HepG2 (cell line): ENCODE measurements at regions not wholly inside any gene's neighbourhood (a gene's known extent, or its start where the extent isn't known, plus 50 kb on each side); places are given as distances from the start of the nearest gene placed in this dataset.

ENCODE experiments used
- ATAC-seq: fragments of 200-7000 bp; cut with Tn5 transposase; 3 replicates; pipeline ENCODE4 v1.9.1; 2020; ENCODE audit warnings: mild to moderate bottlenecking, moderate library complexity
- BruUV-seq: library from RNA; stranded (reverse); fragments of 400-500 nt; replicated peaks from 2 replicates; lab custom pipeline; 2021; lab: Mats Ljungman, UMichigan
- CTCF ChIA-PET: fragments of 300-600 bp; formaldehyde crosslinking; extraction: SDS; loops from one replicate; lab custom pipeline; 2021; ENCODE audit warnings: low total read pairs, inconsistent platforms, low intra/inter-chr PET ratio; lab: Yijun Ruan, JAX
- POLR2A ChIA-PET: fragments of 350-600 bp; sonication (Branson Sonifier 250); formaldehyde crosslinking; loops from one replicate; lab custom pipeline; 2020; ENCODE audit warnings: antibody characterized with exemption, inconsistent platforms; lab: Yijun Ruan, JAX
- DNase-seq: peaks from one replicate; pipeline ENCODE4 v3.0.0-alpha.2; 2015; ENCODE audit warnings: low spot score
- FAIRE-seq: peaks from 3 replicates; lab custom pipeline; 2011; peaks lifted over from hg19 to GRCh38; lab: Jason Lieb, UNC
- H2AFZ ChIP-seq: one replicate; pipeline ENCODE4 v1.6.1; 2011; ENCODE audit warnings: low read length, inconsistent platforms
- H3K27ac ChIP-seq: fragments of 300-600 bp; 3 replicates; pipeline ENCODE4 v1.8.0; 2011; ENCODE audit warnings: mixed run types, mild to moderate bottlenecking, mixed read lengths, low read length, inconsistent platforms; ENCODE audit not compliant: insufficient read depth; ENCODE audit errors: extremely low read length
- H3K27me3 ChIP-seq, 2 experiments: fragments of 200-600 bp in 1 of 2; 2 replicates in 1 of 2; 3 replicates in 1 of 2; pipeline versions ENCODE4 v1.6.0 to v1.8.0; 2011; ENCODE audit warnings: low read length in 2 of 2, mild to moderate bottlenecking in 2 of 2, moderate library complexity in 2 of 2, inconsistent platforms in 1 of 2; ENCODE audit not compliant: insufficient read depth in 2 of 2, control insufficient read depth in 1 of 2
- H3K36me3 ChIP-seq, 2 experiments: fragments of 200-600 bp in 1 of 2; replicated peaks in 1 of 2; 2 replicates in 1 of 2; 3 replicates in 1 of 2; pipeline versions ENCODE4 v1.5.1 to v1.8.0; 2011; ENCODE audit warnings: low read length in 2 of 2, inconsistent platforms in 1 of 2; ENCODE audit not compliant: insufficient read depth in 2 of 2, control insufficient read depth in 1 of 2
- H3K4me1 ChIP-seq: 2 replicates; pipeline ENCODE4 v1.5.1; 2012; ENCODE audit warnings: low read length, inconsistent platforms; ENCODE audit not compliant: insufficient read depth
- H3K4me2 ChIP-seq: 2 replicates; pipeline ENCODE4 v1.6.0; 2011; ENCODE audit warnings: low read depth, low read length, inconsistent platforms
- H3K4me3 ChIP-seq, 3 experiments: fragments of 200-600 bp in 1 of 3; sonication (generic), shearing (Covaris generic) in 1 of 3; replicated peaks in 1 of 3; 2 replicates each; pipeline ENCODE4 v1.5.1; 2011 to 2016; ENCODE audit warnings: low read length in 3 of 3, inconsistent platforms in 2 of 3, low read depth in 2 of 3, mild to moderate bottlenecking in 2 of 3, control low read depth in 1 of 3, mixed read lengths in 1 of 3; ENCODE audit not compliant: insufficient read depth in 1 of 3
- H3K79me2 ChIP-seq: one replicate; pipeline ENCODE4 v1.6.1; 2011; ENCODE audit warnings: low read length, inconsistent platforms; ENCODE audit not compliant: insufficient read depth
- H3K9ac ChIP-seq: 2 replicates; pipeline ENCODE4 v1.6.0; 2011; ENCODE audit warnings: mild to moderate bottlenecking, low read depth, low read length, inconsistent platforms; ENCODE audit not compliant: insufficient read depth
- H3K9me3 ChIP-seq: 2 replicates; pipeline ENCODE4 v1.5.1; 2012; ENCODE audit warnings: mild to moderate bottlenecking, low read length
- H4K20me1 ChIP-seq: 2 replicates; pipeline ENCODE4 v1.6.0; 2011; ENCODE audit warnings: inconsistent platforms, mild to moderate bottlenecking, low read length, moderate library complexity; ENCODE audit not compliant: insufficient read depth
- MNT ChIP-seq: fragments of 450-650 bp; IDR thresholded peaks from 2 replicates; pipeline ENCODE4 v1.6.1; 2016
- SNAPC4 ChIP-seq: sonication (generic); formaldehyde crosslinking; IDR thresholded peaks from 2 replicates; pipeline ENCODE4 v1.4.0; 2020; ENCODE audit warnings: mild to moderate bottlenecking, missing genetic modification reagents
- WGBS: methylation state at CpG from one replicate; pipeline ENCODE4 v1.1.6; 2017; ENCODE audit warnings: low lambda C conversion rate; 5-methylcytosine and 5-hydroxymethylcytosine counted together
- in situ Hi-C: cut with HindIII; loops from 2 replicates; pipeline ENCODE4 v1.10.0; 2017; ENCODE audit warnings: low pct_unique_long_range_greater_than_20kb; ENCODE audit not compliant: extremely low pct_ligation_motif_present
- intact Hi-C: fragments of 100-400 bp; cut with micrococcal nuclease; formaldehyde crosslinking; loops from one replicate; pipeline ENCODE4 v1.10.0; 2022; ENCODE audit not compliant: unreplicated experiment

- Histone ChIP-seq H3K27ac (no peak overlapping the region), H4K20me1 (no peaks in the 10 kb centered on the region; the same call in 1 of the 2 replicates), H3K9ac (no peak overlapping the region), H3K9me3 (no peaks in the 10 kb centered on the region), H3K79me2 (no peaks in the 10 kb centered on the region), H3K4me3 (no peak overlapping the region), H3K4me2 (no peak overlapping the region), H3K4me1 (no peaks in the 10 kb centered on the region), H3K27me3 (peaks cover 16 to 66% of the 10 kb centered on the region in 2 experiments; a peak in 4 of 5 replicates), H2AFZ (no peak overlapping the region), H3K36me3 (no peaks in the 10 kb centered on the region)
- TF ChIP-seq MNT (peak; percentile 87), SNAPC4 (CRISPR knock-in tag) (no peak)
- intact Hi-C loops = no loop called here
- no TSS peak for BruUV-seq
- no peak for ATAC-seq
- ChIA-PET CTCF (no interaction called here), POLR2A (no interaction called here)
- DNase-seq = no peak
- FAIRE-seq = no peak
- in situ Hi-C loops = no loop called here
- 17% methylated on average over 3 of the region's 3 CpGs for WGBS
These were observed 357.5 kb downstream of the C16orf95 start for GRCh38 chr16:86959729-86960128.
